ENCODE measurements at regions not wholly inside any gene's neighbourhood (a gene's known extent, or its start where the extent isn't known, plus 50 kb on each side); places are given as distances from the start of the nearest gene placed in this dataset.

DNA sequence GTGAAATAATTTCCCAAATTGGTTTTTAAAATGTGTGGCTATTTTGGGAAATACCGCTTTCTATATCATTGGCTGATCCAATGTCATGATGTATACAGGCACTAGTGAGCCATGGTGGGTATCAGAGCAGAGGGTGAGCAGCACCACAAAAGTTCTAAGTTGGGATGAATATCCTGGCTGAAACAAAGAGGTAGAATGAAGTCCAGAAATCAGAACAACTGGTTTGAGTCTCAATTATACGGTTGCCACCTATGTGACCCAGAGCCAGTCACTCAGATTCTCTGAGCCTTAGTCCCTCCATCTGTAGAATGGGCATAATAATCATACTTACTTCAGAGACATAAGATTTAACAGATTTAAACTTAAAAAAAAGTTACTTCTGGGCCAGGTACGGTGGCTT, 172.3 kb downstream of the ZFP64 start:
- TF ChIP-seq, protein P1, sequence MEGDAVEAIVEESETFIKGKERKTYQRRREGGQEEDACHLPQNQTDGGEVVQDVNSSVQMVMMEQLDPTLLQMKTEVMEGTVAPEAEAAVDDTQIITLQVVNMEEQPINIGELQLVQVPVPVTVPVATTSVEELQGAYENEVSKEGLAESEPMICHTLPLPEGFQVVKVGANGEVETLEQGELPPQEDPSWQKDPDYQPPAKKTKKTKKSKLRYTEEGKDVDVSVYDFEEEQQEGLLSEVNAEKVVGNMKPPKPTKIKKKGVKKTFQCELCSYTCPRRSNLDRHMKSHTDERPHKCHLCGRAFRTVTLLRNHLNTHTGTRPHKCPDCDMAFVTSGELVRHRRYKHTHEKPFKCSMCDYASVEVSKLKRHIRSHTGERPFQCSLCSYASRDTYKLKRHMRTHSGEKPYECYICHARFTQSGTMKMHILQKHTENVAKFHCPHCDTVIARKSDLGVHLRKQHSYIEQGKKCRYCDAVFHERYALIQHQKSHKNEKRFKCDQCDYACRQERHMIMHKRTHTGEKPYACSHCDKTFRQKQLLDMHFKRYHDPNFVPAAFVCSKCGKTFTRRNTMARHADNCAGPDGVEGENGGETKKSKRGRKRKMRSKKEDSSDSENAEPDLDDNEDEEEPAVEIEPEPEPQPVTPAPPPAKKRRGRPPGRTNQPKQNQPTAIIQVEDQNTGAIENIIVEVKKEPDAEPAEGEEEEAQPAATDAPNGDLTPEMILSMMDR (conservative IDR thresholded peaks at IDR 0.05; ENCODE audit: low read length): no peak
- no peak for TF ChIP-seq EZH2phosphoT487 (IDR thresholded peaks at IDR 0.05; ENCODE audit: borderline replicate concordance)
